Transverse colon (tissue), 4 donors: ENCODE measurements at regions not wholly inside any gene's neighbourhood (a gene's known extent, or its start where the extent isn't known, plus 50 kb on each side); places are given as distances from the start of the nearest gene placed in this dataset.

Experiments
- POLR2A ChIP-seq: fragments of 450-650 bp; IDR thresholded peaks from one replicate; pipeline ENCODE4 v1.6.1; 2016; ENCODE audit warnings: antibody characterized with exemption, mild to moderate bottlenecking, moderate library complexity
- POLR2AphosphoS5 ChIP-seq, 3 donors: sonication (generic); formaldehyde crosslinking; IDR thresholded peaks; one replicate each; pipeline ENCODE4 v1.6.1; 2016; ENCODE audit warnings: antibody characterized with exemption in 3 of 3
- TF ChIP-seq, protein P1 (sequence below), 5 experiments: fragments of 200-600 bp in 3 of 5; fragments of 450-650 bp in 2 of 5; sonication (generic) in 3 of 5; IDR thresholded peaks; 1 replicate in 2 of 5; 2 replicates in 3 of 5; pipeline ENCODE4 v1.5.1; 2016 to 2017; ENCODE audit warnings: antibody characterized with exemption in 5 of 5, inconsistent platforms in 3 of 5, mild to moderate bottlenecking in 2 of 5, moderate library complexity in 1 of 5

DNA sequence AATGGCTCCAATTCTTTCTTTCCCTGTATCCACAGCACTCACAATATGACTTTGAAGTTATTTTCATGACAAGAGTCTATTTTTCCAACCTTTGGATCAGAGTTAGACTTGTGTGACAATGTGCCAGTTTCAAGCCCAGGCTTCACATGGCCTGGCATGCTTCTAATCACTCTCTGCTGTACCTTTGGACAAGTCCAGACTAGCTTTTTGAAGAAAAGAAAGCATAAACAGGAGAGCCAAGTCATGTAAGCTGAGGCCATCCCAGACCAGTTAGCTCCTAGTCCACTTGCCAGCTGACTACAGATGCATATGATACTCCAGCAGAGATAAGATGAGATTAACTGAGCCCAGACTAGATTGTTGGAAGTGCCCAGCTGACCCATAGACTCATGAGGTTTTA lies 513.6 kb upstream of the C9orf72 start:
- TF ChIP-seq, protein P1, sequence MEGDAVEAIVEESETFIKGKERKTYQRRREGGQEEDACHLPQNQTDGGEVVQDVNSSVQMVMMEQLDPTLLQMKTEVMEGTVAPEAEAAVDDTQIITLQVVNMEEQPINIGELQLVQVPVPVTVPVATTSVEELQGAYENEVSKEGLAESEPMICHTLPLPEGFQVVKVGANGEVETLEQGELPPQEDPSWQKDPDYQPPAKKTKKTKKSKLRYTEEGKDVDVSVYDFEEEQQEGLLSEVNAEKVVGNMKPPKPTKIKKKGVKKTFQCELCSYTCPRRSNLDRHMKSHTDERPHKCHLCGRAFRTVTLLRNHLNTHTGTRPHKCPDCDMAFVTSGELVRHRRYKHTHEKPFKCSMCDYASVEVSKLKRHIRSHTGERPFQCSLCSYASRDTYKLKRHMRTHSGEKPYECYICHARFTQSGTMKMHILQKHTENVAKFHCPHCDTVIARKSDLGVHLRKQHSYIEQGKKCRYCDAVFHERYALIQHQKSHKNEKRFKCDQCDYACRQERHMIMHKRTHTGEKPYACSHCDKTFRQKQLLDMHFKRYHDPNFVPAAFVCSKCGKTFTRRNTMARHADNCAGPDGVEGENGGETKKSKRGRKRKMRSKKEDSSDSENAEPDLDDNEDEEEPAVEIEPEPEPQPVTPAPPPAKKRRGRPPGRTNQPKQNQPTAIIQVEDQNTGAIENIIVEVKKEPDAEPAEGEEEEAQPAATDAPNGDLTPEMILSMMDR (IDR thresholded peaks at IDR 0.05): no peak
- TF ChIP-seq POLR2A (no peak), POLR2AphosphoS5 (IDR thresholded peaks at IDR 0.05) (no peak)
